ENCODE measurements at regions not wholly inside any gene's neighbourhood (a gene's known extent, or its start where the extent isn't known, plus 50 kb on each side); places are given as distances from the start of the nearest gene placed in this dataset.
"Not testable (repeated sequence)": the region's sequence is repeated elsewhere in the genome, so short reads cannot be mapped to it uniquely, and the experiment has no call there.

DNA sequence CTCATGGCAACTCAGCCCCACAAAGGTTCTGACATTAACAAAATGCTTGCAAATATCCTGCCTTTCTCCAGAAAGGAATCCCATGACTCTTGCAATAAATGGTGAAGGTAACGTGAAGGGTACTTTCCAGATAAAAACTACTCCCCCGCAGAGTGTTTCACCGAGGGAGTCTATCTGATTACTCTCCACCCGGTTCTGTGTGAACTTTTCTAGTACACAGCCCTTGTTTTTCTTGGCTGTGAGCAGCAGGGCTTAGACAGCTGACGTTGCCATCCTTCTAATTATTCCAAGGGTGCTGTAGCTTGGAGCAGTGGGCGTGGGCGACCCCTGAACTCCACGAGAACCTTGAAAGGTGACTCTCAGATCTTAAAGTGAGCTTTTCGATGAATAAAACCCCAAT, 276.0 kb upstream of the IRX4 start:
- no peak for DNase-seq (ENCODE audit: low read depth in 1 of 2, low spot score in 1 of 2)

DNA sequence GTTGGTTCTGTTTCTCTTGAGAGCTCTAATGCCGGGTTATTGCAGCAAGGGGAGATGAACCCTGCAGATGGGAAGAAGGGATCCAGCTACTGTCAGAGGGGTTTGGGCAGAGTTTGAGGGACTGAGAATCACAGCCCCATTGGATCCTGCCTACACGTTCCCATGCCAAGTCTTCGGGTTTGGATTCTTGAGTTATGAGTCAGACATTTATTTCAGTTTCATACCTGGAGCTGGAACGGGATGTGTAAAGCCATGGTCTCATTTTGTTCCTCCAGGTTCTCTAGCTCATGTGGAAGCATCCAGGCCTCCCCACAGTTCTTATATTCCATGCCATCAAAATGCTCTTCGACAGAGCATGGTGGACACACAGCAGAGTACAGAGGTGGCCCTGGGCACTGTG, 275.4 kb upstream of the IRX4 start:
- no peak for DNase-seq (ENCODE audit: low read depth in 1 of 2, low spot score in 1 of 2)

DNA sequence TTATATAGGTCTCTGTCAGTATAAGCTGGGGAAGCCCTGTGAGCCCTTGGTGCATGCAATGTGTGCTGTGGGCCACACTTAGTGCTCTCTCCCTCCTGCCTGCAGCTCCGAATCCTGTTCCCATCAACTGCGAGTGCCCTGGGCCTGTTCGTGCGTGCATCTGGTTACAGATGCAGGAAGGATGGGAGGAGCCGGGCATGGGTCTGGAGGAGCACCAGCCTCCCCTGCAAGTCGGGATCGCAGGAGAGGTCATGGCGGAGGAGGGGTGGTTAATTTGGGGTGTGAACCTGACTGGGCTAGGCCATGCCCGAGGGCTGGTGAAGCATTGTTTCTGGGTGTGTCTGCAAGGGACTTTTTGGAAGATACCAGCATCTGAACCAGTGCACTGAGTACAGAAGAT, 274.6 kb upstream of the IRX4 start:
- DNase-seq (ENCODE audit: low read depth in 1 of 2, low spot score in 1 of 2), result no peak

DNA sequence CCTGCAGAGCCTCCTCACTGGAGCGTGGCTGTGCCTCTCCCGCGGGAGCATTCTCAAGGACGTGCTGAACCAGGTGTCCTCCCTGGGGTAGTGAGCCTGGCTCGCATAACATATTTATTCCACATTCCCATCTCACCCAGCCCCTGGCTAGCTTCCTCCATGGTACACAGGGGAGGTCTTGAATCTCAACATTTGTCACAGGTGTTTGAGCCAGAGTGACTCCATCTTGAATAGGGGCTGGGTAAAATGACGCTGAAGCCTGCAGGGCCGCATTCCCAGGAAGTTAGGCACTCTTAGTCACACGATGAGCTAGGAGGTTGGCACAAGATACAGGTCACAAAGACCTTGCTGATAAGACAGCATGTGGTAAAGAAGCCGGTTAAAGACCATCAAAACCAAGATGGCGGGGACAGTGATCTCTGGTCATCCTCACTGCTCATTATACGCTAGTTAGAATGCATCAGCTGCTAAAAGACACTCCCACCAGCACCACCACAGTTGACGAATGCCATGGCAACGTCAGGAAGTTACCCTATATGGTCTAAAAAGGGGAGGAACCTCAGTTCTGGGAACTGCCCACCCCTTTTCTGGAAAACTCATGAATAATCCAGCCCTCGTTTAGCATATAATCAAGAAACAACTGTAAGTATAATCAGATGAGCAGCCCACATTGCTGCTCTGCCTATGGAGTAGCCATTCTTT, 273.8 kb upstream of the IRX4 start:
- DNase-seq (ENCODE audit: low read depth in 1 of 2, low spot score in 1 of 2), result no peak

DNA sequence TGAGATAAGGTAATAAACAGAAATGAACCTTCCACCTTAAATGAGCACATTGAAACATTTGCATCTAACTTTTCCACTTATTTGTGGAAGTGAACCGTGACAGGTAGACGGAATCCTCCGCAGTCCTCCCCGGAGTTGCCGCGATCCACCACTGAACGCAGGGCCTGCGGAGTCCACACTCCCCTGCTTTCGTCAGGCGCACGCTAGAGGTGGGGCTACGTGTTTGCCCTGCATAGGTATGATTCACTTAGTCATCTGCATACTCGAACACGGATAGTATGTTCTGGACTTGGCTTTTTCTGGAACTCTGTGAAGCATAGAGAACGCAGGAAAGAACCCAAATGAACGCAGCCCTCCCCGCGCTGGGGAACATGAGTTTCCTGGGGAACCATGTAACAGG, 272.8 kb upstream of the IRX4 start:
- no peak for DNase-seq (ENCODE audit: low read depth in 1 of 2, low spot score in 1 of 2)

DNA sequence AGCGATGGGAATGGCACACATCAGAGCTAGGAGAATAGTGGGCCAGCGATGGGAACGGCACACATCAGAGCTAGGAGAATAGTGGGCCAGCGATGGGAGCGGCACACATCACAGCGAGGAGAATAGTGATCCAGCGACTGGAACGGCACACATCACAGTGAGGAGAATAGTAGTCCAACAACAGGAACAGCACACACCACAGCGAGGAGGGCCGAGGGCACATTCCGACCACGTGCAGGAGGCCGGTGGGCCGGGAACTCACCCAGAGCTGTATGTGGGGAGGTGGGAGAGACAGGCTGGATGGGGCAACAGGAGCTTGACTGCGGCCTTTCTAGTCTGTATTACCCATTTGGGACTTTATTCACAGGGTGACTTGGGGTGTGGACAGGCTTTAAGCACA, 271.1 kb upstream of the IRX4 start:
- DNase-seq (ENCODE audit: low read depth in 1 of 2, low spot score in 1 of 2), result no peak

DNA sequence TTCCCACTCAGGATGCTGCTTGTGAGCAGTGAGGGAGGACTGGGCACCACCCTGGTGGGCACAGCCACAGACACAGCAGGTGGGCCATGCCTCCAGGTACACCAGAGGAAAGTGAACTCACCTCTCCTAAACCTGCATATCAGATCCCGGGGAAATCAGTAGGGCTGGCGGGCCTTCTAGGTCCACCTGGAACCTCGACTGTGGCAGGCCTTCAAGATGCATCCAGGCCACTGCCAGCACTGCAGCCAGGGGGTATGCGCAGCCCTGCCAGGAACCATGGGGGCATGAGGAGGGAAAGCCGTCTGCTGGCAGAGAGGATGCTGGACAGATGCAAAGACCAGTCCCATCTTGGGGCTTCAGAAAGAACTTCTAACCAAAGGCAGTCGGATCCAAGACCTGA, 270.6 kb upstream of the IRX4 start:
- no peak for DNase-seq (ENCODE audit: low read depth in 1 of 2, low spot score in 1 of 2)

DNA sequence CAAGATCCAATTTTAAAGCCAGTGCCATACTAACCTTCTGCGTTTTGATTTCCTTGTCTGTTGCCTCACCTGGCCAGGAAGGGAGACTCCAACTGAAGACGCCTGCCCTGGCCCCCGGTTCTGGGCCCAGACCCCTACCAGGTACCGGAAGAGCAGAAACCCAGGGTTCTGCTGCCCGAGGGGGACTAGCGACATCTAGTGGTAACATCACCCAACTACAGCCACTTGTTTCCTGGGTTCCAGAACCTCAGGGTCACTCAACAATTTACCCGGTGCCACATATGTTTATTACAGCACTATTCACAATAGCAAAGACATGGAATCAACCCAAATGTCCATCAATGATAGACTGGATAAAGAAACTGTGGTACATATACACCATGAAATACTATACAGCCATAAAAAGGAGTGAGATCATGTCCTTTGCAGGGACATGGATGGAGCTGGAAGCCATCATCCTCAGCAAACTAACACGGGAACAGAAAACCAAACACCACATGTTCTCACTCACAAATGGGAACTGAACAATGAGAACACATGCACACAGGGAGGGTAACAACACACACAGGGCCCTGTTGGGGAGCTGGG, 268.7 kb upstream of the IRX4 start:
- DNase-seq (ENCODE audit: low read depth in 1 of 2, low spot score in 1 of 2), result not testable (repeated sequence)

DNA sequence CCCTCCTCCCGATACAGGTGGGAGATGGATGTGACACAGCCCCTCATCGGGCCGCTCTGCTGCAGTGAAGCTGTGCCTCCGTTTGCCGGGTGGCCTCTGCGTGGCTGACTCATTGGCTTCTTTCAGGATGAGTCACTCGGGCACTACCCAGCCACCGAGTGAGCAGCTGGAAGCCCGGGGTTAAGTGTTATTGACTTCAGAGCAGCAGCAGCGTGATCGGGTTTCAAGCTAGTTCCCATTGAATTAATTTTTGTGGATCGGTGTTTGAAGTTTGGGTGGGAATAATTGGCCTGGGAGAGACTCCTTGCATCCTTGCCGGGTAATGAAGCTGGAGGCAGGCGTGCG, 266.4 kb upstream of the IRX4 start:
- no peak for DNase-seq (ENCODE audit: low read depth in 1 of 2, low spot score in 1 of 2)

DNA sequence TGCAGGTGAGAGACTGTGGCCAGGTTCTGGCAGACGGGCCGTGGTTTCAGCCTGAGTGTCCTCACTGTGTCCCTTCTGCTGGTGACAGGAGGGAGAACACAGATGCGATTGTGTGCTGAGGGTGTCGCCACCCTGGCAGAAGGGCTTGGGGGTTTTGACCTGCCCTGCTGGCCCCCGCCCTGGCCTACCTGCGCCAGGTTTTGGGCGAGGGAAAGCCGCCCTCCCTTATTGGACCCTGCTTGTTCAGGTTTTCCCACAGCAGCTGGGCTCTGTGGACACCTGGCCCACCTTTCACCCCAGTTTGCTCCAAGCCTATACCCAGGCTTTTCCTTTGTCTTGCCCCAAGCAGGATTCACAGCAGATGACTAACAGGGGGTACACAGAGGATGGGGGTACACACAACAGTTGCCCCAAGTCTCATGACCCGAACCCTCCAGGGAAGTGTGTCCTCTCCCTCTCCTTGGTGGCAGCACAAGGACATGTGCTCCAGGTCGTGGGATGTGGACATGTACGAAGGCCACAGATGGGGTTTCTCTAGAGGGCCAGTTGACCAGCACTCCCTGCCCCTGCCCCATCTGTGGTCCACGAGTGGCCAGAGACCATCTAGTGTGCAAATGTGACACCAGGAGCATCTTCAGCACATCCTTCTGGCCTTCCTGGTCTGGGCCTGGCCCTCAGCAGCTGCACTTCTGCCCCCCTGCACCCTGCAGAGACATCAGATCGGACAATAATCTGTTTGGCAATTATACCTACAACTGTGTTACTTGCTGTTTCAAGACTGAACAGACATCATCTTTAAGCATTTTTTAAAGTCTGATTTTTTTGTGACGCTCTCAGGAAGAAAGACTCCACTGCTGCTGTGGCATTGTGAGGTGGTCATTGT, 265.8 kb upstream of the IRX4 start:
- DNase-seq (ENCODE audit: low read depth in 1 of 2, low spot score in 1 of 2), result no peak

DNA sequence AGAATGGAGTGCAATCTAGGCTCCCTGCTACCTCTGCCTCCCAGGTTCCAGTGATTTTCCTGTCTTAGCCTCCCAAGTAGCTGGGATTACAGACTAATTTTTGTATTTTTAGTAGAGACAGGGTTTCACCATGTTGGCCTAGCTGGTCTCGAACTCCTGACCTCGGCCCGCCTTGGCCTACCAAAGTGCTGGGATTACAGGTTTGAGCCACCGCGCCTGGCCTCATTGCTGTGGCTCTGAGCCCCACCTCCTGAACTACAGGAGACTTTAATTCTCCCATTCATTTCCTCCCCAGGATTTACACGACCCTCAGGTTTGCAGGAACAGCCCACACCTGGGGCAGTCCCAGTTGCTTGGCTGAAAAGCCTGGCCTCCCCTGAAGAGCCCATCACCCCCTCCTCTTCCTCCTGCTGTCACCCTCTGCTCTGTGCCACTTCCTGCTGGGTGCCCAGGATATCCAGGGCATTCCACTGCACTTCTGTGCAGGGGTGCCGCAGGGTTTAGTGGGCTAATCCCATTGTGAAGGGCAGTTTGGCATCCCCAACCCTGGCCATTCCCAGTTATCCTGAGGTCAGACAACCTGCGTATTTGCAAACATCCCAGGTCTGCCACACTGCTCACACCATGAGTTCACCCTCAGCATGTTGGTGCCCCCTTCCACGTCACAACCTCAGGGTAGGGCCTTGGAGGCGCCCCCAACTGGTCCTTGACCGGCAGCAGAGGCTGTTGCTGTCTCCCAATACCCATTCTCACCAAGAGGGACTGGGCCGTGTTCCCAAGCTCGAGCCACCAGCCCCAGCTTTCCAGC, 265.0 kb upstream of the IRX4 start:
- no peak for DNase-seq (ENCODE audit: low read depth in 1 of 2, low spot score in 1 of 2)

DNA sequence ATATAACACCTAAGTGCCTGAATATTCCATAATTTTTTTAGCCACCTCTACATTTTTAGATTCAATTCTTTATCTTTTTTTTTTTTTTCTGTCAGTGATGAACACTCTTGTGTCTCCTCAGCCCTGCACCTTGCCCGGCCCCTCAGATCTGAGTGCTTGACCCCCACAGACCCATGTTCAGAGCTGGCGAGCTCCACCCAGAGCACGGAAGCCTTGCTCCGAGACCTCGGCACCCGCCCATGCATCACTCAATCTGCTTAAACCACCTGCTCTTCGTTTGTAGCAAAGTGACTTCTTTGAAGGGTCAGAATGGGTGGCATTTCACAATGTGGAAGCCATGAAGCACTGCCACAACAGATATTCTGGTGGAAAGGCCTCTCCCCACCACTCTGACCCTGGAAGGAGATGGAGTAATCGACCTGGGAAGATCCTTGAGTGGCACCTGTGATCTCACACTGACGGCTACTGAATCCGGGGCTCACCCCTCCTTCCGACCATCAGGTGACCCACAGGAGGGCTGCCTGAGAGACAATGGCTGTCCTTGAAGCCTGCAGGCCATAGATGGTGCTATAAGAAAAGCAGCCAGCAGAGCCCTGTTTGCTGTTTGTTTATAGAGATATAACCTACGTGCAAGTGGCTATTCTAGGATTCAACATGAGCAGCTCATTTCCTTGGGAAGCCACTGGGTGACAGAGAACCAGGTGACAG, 261.1 kb upstream of the IRX4 start:
- DNase-seq (ENCODE audit: low read depth in 1 of 2, low spot score in 1 of 2), result no peak

DNA sequence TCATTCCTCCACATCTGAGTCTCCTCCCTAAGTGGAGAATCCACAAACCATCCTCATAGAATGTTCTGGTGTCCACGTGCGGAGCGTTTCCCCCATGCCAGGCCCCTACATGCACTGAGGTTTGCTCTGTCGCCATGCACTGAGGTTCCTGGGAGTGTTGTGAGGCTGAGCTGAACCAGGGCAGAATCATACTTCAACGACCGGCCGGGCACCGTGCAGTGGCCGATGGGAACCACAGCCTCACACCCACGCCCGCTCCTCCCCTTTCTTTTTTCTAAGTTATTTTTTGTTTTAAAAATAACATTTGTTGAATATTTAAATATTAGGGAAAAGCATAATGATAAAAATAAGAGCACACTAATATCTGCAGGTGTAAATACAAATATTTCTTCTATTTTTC, 260.4 kb upstream of the IRX4 start:
- no peak for DNase-seq (ENCODE audit: low read depth in 1 of 2, low spot score in 1 of 2)

DNA sequence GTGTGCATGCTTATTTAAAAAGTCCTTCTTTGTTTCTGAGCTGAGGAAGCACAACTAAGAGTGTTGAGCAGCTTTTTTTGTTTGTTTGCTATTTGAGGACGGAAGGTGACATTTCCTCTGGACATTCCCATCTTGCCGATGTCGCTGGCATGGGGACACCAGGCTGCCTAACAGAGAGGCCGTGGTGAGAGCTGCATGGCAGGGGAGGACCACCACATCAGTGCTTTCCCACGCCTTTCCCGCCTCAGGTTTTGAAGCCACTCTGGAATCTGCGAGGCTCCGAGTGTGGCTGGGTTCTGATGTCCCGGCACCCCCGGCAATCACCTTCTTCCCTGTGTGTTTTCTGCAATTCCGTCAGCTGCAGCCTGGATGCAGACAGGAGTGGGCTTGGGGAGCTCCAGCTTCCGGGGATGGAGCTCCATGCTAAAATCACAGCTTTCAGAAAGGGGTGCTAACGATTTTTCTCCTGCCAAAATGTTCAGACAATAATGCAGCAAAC, 259.8 kb upstream of the IRX4 start:
- DNase-seq (ENCODE audit: low read depth in 1 of 2, low spot score in 1 of 2), result no peak

DNA sequence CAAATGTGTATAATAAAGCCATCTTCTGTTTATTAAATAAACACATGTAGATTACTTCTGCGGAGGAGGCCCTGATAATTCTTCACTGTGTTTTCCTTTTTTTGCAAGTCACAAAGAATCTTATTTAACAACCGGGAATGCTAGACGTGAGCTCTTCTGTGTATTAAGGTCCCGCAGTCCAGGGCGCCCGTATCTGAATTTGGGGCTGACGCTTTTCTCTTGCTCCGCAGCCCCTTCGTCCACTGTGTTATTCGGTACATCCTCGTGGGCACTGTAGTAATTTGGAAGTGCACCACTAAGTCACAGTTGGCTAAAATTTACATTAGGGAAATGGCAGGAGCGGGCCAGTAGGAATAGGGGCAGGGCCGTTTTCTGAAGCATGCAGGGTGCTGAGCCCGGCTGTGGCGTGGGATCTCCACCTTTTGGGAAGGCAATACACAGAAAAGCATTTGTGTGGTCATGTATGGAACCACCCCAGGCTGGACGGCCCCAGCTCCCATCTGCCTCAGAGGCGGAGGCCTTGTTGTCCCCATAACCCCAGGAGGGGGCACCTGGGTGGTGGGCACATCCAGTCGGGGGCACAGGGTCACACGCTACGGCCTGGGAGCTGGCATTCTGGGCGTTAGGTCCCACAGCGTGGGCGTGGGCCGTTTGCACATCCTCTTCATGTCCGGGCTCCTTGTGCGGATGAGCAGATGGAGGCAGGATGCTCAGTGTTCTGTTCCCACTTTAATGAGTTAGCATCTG, 258.7 kb upstream of the IRX4 start:
- no peak for DNase-seq (ENCODE audit: low read depth in 1 of 2, low spot score in 1 of 2)

DNA sequence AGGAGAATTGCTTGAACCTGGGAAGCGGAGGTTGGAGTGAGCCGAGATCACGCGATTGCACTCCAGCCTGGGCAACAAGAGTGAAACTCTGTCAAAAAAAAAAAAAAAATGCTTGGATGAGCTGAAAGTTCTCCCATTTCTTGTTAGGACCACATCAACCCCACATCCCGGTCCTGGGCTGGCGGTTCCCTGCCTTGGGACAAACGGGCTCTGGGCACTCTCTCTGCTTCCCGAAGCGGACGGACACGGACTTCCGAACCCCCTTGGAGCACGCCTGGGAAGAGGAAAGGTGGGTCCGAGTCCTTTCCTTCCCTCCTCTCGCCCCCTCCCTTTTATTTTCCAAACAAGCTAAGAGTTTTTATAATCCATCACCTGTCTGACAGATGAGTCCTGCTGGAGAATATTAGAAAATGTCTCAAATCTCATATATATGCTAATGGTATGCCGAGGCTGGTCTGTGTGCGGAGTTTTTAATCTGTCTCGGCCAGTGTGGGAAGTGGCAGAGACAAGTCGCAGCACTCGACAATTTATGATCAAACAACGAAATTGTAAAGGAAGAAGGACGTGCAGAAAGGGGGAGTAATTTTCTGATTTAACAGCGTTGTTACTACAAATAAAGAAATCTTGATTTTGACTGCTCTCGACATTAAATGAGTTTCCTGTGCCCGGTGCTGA, 257.9 kb upstream of the IRX4 start:
- DNase-seq (ENCODE audit: low read depth in 1 of 2, low spot score in 1 of 2), result no peak

DNA sequence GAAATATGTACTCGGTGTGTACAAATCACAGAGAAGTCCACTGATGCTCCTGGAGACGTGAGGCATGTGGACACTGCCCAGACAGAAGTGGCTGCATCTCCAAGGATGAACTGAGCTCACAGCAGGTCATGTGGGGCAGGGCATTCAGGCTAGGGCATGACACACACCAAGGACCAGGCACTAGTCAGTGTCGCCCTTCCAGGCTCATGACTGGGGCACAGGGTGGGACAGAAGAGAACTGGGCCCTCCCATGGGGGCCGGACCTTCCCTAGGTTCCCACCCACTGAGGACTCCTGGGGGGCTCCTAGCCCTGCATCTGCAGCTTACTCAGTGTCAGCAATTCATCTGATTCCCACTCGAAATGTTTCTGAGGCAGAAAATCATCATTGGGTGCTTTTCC, 256.8 kb upstream of the IRX4 start:
- no peak for DNase-seq (ENCODE audit: low read depth in 1 of 2, low spot score in 1 of 2)

DNA sequence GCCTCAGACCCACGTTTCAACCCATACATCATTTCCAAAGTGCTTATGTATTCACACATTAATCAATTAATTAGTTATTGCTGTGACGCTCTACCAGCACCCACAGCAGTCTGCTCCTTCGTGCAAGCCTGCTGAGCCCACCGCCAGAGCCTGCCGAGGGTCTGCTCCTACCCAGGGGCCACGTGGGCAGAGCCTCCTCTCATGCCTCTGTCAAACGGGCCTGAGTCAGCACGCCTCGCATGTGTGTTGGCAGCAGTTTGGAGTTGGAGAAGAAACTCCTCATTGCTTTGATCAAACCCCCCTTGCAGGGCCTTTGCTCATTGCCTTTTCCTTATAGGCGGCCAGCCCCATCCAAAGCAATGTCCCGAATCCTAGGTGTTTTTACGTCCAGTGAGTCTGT, 256.2 kb upstream of the IRX4 start:
- no peak for DNase-seq (ENCODE audit: low read depth in 1 of 2, low spot score in 1 of 2)

DNA sequence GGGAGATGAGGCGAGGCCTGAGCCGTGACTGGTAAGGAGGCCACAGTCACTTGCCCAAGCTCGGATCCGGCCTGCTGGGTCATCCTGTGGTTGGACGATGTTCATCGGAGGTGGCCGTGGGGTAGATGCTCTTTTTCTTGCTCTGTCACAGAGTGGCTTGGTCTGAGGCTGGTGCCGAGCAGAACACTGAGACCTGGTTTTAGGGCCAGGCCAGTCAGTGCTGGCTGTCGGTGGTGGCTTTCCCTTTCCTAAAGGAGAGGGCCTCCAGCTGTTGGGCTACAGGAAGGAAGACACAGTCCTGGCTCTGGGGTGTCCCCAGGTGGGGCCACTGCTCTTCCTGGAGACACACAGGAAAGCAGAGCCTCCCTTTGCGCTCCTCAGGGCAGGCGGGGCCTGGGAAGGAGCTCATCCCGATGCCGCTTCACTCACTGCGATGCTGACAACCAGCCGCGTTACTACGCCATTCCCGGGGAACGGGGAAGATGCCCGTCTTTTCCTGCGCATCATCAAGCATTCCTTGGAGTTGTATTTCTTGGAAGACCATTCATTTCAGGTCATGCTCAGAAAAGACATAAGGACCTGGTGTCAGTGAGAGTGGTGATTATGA, 254.8 kb upstream of the IRX4 start:
- DNase-seq (ENCODE audit: low read depth in 1 of 2, low spot score in 1 of 2), result no peak

Measured in stimulated activated CD4-positive, alpha-beta T cell treated with anti-CD3 and anti-CD28 coated beads, Interleukin-15, amount 100 ng/mL, for 1 hour (primary cell).